GM18517 (cell line): ENCODE measurements at regions not wholly inside any gene's neighbourhood (a gene's known extent, or its start where the extent isn't known, plus 50 kb on each side); places are given as distances from the start of the nearest gene placed in this dataset.
"Not testable (repeated sequence)": the region's sequence is repeated elsewhere in the genome, so short reads cannot be mapped to it uniquely, and the experiment has no call there.

ENCODE experiments used
- ATAC-seq: cut with Tn5 transposase; IDR thresholded peaks from one replicate; pipeline ENCODE4 v1.9.1; 2021; ENCODE audit warnings: mild to moderate bottlenecking, moderate library complexity; ENCODE audit not compliant: unreplicated experiment

- no peak for ATAC-seq
Observed at GRCh38 chr7:118898284-118898683, 673.8 kb downstream of the ANKRD7 start.

GRCh38 chr7:118902600-118902999 lies 678.1 kb downstream of the ANKRD7 start:
- ATAC-seq, result no peak

- no peak for ATAC-seq
Observed at GRCh38 chr7:118907911-118908527, 683.5 kb downstream of the ANKRD7 start.

- not testable (repeated sequence) for ATAC-seq
Observed at GRCh38 chr7:118916120-118916519, 691.6 kb downstream of the ANKRD7 start.

GRCh38 chr7:118918556-118918955 lies 694.1 kb downstream of the ANKRD7 start:
- ATAC-seq, result no peak

GRCh38 chr7:118938845-118939244 lies 714.3 kb downstream of the ANKRD7 start:
- no peak for ATAC-seq

GRCh38 chr7:118944271-118944670 lies 719.8 kb downstream of the ANKRD7 start:
- no peak for ATAC-seq

- no peak for ATAC-seq
Observed at GRCh38 chr7:118945911-118946682, 721.6 kb downstream of the ANKRD7 start.

GRCh38 chr7:118948508-118948907 lies 724.0 kb downstream of the ANKRD7 start:
- ATAC-seq, result no peak

GRCh38 chr7:118949031-118949430 lies 724.5 kb downstream of the ANKRD7 start:
- no peak for ATAC-seq

- ATAC-seq, result not testable (repeated sequence)
Observed at GRCh38 chr7:118956285-118956684, 731.8 kb downstream of the ANKRD7 start.

GRCh38 chr7:118969370-118969769 lies 744.9 kb downstream of the ANKRD7 start:
- no peak for ATAC-seq

- no peak for ATAC-seq
Observed at GRCh38 chr7:118971706-118972105, 747.2 kb downstream of the ANKRD7 start.

GRCh38 chr7:118974836-118975235 lies 750.3 kb downstream of the ANKRD7 start:
- ATAC-seq, result no peak

- ATAC-seq, result no peak
Observed at GRCh38 chr7:118995350-118995749, 770.8 kb downstream of the ANKRD7 start.

GRCh38 chr7:119007236-119007635 lies 782.7 kb downstream of the ANKRD7 start:
- no peak for ATAC-seq

GRCh38 chr7:119010635-119011034 lies 786.1 kb downstream of the ANKRD7 start:
- ATAC-seq, result no peak

GRCh38 chr7:119026391-119026790 lies 801.9 kb downstream of the ANKRD7 start:
- ATAC-seq, result no peak

- ATAC-seq, result no peak
Observed at GRCh38 chr7:119028736-119029135, 804.2 kb downstream of the ANKRD7 start.

- ATAC-seq, result not testable (repeated sequence)
Observed at GRCh38 chr7:119032136-119032535, 807.6 kb downstream of the ANKRD7 start.

GRCh38 chr7:119033641-119034040 lies 809.1 kb downstream of the ANKRD7 start:
- no peak for ATAC-seq

GRCh38 chr7:119037941-119038340 lies 813.4 kb downstream of the ANKRD7 start:
- no peak for ATAC-seq
